ENCODE measurements at regions not wholly inside any gene's neighbourhood (a gene's known extent, or its start where the extent isn't known, plus 50 kb on each side); places are given as distances from the start of the nearest gene placed in this dataset.

DNA sequence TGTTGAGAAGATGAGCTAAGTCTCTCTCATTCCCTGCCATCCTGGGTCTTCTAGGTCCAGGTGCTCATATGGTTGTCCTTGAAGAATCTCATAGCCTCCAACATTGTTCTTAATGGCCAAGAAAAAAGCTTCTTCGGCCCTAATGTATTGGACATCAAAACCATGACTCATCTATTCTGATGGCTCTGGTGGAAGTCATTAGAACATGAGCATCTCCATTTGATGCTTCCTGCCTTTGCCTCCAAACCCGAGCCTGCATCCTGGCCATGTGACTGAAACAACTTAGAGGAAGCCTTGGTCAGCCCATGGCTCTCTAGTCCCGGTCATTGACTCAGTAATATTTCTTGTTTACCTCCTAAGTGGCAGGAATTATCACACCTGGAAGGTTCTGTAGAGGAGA lies 264.1 kb upstream of the FZD8 start:
- no peak for TF ChIP-seq EZH2 (optimal IDR thresholded peaks at IDR 0.05; ENCODE audit: low read depth, low read length)
- TF ChIP-seq, protein P1, sequence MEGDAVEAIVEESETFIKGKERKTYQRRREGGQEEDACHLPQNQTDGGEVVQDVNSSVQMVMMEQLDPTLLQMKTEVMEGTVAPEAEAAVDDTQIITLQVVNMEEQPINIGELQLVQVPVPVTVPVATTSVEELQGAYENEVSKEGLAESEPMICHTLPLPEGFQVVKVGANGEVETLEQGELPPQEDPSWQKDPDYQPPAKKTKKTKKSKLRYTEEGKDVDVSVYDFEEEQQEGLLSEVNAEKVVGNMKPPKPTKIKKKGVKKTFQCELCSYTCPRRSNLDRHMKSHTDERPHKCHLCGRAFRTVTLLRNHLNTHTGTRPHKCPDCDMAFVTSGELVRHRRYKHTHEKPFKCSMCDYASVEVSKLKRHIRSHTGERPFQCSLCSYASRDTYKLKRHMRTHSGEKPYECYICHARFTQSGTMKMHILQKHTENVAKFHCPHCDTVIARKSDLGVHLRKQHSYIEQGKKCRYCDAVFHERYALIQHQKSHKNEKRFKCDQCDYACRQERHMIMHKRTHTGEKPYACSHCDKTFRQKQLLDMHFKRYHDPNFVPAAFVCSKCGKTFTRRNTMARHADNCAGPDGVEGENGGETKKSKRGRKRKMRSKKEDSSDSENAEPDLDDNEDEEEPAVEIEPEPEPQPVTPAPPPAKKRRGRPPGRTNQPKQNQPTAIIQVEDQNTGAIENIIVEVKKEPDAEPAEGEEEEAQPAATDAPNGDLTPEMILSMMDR (IDR thresholded peaks at IDR 0.05; ENCODE audit: low read length): no peak
- no peak for TF ChIP-seq EZH2phosphoT487 (IDR thresholded peaks at IDR 0.05; ENCODE audit: low read length)

All from MM.1S (cell line).